ENCODE measurements at regions not wholly inside any gene's neighbourhood (a gene's known extent, or its start where the extent isn't known, plus 50 kb on each side); places are given as distances from the start of the nearest gene placed in this dataset.

GRCh38 chr10:131387018-131387529 is 75.6 kb upstream of the TCERG1L start:
- no peak for FAIRE-seq
- no peak overlapping the region for H3K27ac ChIP-seq (ENCODE audit: insufficient read depth, low read depth, low read length)
- H3K4me2 ChIP-seq (ENCODE audit: insufficient read depth, low read length), result no peak overlapping the region
- no peak overlapping the region for H2AFZ ChIP-seq (ENCODE audit: low read depth, low read length)
- CTCF ChIA-PET, result no interaction called here
- no peaks in the 10 kb centered on the region for H3K4me1 ChIP-seq (ENCODE audit: control insufficient read depth, extremely low read depth, insufficient read depth, low read length)
- TF ChIP-seq POLR2A (IDR thresholded peaks at IDR 0.05; ENCODE audit: low read depth, low read length) (no peak), FOS (IDR thresholded peaks at IDR 0.05; ENCODE audit: borderline replicate concordance, insufficient read depth, low read length) (no peak), MYC (IDR thresholded peaks at IDR 0.05; ENCODE audit: low read depth, low read length) (no peak), EZH2 (IDR thresholded peaks at IDR 0.05; ENCODE audit: borderline replicate concordance, low read depth, low read length, severe bottlenecking) (no peak), JUN (IDR thresholded peaks at IDR 0.05; ENCODE audit: borderline replicate concordance, insufficient read depth, insufficient read length, low read depth) (no peak), POLR2AphosphoS5 (IDR thresholded peaks at IDR 0.05; ENCODE audit: insufficient read depth, low read depth, low read length) (no peak)
- no peaks in the 10 kb centered on the region for H3K27me3 ChIP-seq (ENCODE audit: control insufficient read depth in 2 of 2, insufficient read depth in 2 of 2, low read length in 2 of 2)
- H3K36me3 ChIP-seq (ENCODE audit: control insufficient read depth in 2 of 2, extremely low read depth in 1 of 2, insufficient read depth in 2 of 2, low read length in 2 of 2), result no peaks in the 10 kb centered on the region
- intact Hi-C loops (cut with micrococcal nuclease), result no loop called here
- BruUV-seq (replicated peaks), result no TSS peak
- POLR2A ChIA-PET, result no interaction called here
- H4K20me1 ChIP-seq (replicated peaks; ENCODE audit: control insufficient read depth, extremely low read depth, insufficient read depth, low read length), result no peaks in the 10 kb centered on the region
- no peak for DNase-seq (ENCODE audit: low read depth, low spot score)
- H3K9me1 ChIP-seq (replicated peaks; ENCODE audit: control insufficient read depth, extremely low read depth, insufficient read depth, low read length), result no peaks in the 10 kb centered on the region
- peaks cover 5% of the 10 kb centered on the region for H3K9me3 ChIP-seq (replicated peaks; ENCODE audit: control insufficient read depth, insufficient read depth, low read length)
- H3K4me3 ChIP-seq (replicated peaks in 1 of 3; ENCODE audit: insufficient read depth in 1 of 3, low read depth in 1 of 3, low read length in 3 of 3), result no peak overlapping the region
- H3K9ac ChIP-seq (replicated peaks; ENCODE audit: extremely low read depth, insufficient read depth, low read length), result no peak overlapping the region
- dilution Hi-C loops (cut with MboI; ENCODE audit: extremely low pct_ligation_motif_present, low sequenced_read_pairs), result no loop called here
- H3K79me2 ChIP-seq (ENCODE audit: control insufficient read depth, insufficient read depth, low read length), result no peaks in the 10 kb centered on the region

GRCh38 chr10:131391936-131392335 is 80.4 kb upstream of the TCERG1L start:
- no TSS peak for BruUV-seq (replicated peaks)
- FAIRE-seq (no peak), DNase-seq (ENCODE audit: low read depth, low spot score) (no peak)
- H4K20me1 ChIP-seq (replicated peaks; ENCODE audit: control insufficient read depth, extremely low read depth, insufficient read depth, low read length), result no peaks in the 10 kb centered on the region
- no peaks in the 10 kb centered on the region for H3K9me1 ChIP-seq (replicated peaks; ENCODE audit: control insufficient read depth, extremely low read depth, insufficient read depth, low read length)
- no peak overlapping the region for H3K27ac ChIP-seq (ENCODE audit: insufficient read depth, low read depth, low read length)
- no peaks in the 10 kb centered on the region for H3K79me2 ChIP-seq (ENCODE audit: control insufficient read depth, insufficient read depth, low read length)
- H3K27me3 ChIP-seq (ENCODE audit: control insufficient read depth in 2 of 2, insufficient read depth in 2 of 2, low read length in 2 of 2), result no peaks in the 10 kb centered on the region
- no peaks in the 10 kb centered on the region for H3K4me1 ChIP-seq (ENCODE audit: control insufficient read depth, extremely low read depth, insufficient read depth, low read length)
- TF ChIP-seq FOS (IDR thresholded peaks at IDR 0.05; ENCODE audit: borderline replicate concordance, insufficient read depth, low read length) (no peak), JUN (IDR thresholded peaks at IDR 0.05; ENCODE audit: borderline replicate concordance, insufficient read depth, insufficient read length, low read depth) (no peak), POLR2A (IDR thresholded peaks at IDR 0.05; ENCODE audit: low read depth, low read length) (no peak), CTCF (IDR thresholded peaks at IDR 0.05; ENCODE audit: extremely low read depth in 1 of 2, insufficient read depth in 1 of 2, low read depth in 1 of 2, low read length in 2 of 2) (no peak), EZH2 (IDR thresholded peaks at IDR 0.05; ENCODE audit: borderline replicate concordance, low read depth, low read length, severe bottlenecking) (no peak), MYC (IDR thresholded peaks at IDR 0.05; ENCODE audit: low read depth, low read length) (no peak), MAX (IDR thresholded peaks at IDR 0.05; ENCODE audit: insufficient read depth, insufficient read length) (no peak), POLR2AphosphoS5 (IDR thresholded peaks at IDR 0.05; ENCODE audit: insufficient read depth, low read depth, low read length) (no peak), GATA2 (IDR thresholded peaks at IDR 0.05; ENCODE audit: insufficient read depth, insufficient read length, low read depth, low read length) (no peak)
- peaks cover 11% of the 10 kb centered on the region for H3K9me3 ChIP-seq (replicated peaks; ENCODE audit: control insufficient read depth, insufficient read depth, low read length)
- H2AFZ ChIP-seq (ENCODE audit: low read depth, low read length), result no peak overlapping the region
- CTCF ChIA-PET, result no interaction called here
- H3K4me3 ChIP-seq (replicated peaks in 1 of 3; ENCODE audit: insufficient read depth in 1 of 3, low read depth in 1 of 3, low read length in 3 of 3), result no peak overlapping the region
- intact Hi-C loops (cut with micrococcal nuclease) (no loop called here), dilution Hi-C loops (cut with MboI; ENCODE audit: extremely low pct_ligation_motif_present, low sequenced_read_pairs) (no loop called here)
- H3K9ac ChIP-seq (replicated peaks; ENCODE audit: extremely low read depth, insufficient read depth, low read length), result no peak overlapping the region
- POLR2A ChIA-PET, result no interaction called here
- no peaks in the 10 kb centered on the region for H3K36me3 ChIP-seq (ENCODE audit: control insufficient read depth in 2 of 2, extremely low read depth in 1 of 2, insufficient read depth in 2 of 2, low read length in 2 of 2)
- H3K4me2 ChIP-seq (ENCODE audit: insufficient read depth, low read length), result no peak overlapping the region
